Neural cell (in vitro differentiated cells): ENCODE measurements at regions not wholly inside any gene's neighbourhood (a gene's known extent, or its start where the extent isn't known, plus 50 kb on each side); places are given as distances from the start of the nearest gene placed in this dataset.

Experiments used
- H2AFZ ChIP-seq: fragments of 200-600, 300-800 bp; sonication (generic), shearing (Covaris generic); 2 replicates; pipeline ENCODE4 v1.6.0; 2014; ENCODE audit warnings: low read depth, mild to moderate bottlenecking, antibody characterized with exemption, low read length, moderate library complexity
- H3F3A ChIP-seq: fragments of 200-600 bp; shearing (Covaris generic); 2 replicates; pipeline ENCODE4 v1.6.1; 2016; ENCODE audit warnings: mild to moderate bottlenecking, moderate library complexity, mixed read lengths, antibody characterized with exemption, low read length; ENCODE audit not compliant: insufficient read depth, poor library complexity, severe bottlenecking
- H3K27ac ChIP-seq: fragments of 200-600, 300-800 bp; sonication (generic), shearing (Covaris generic); 2 replicates; pipeline ENCODE4 v1.5.1; 2014; ENCODE audit warnings: mild to moderate bottlenecking, low read length, moderate library complexity
- H3K27me3 ChIP-seq: fragments of 300-800, 200-600 bp; sonication (generic), shearing (Covaris generic); 2 replicates; pipeline ENCODE4 v1.6.0; 2014; ENCODE audit warnings: mild to moderate bottlenecking, low read depth, low read length, moderate library complexity; ENCODE audit not compliant: insufficient read depth
- H3K36me3 ChIP-seq: fragments of 300-800, 200-600 bp; sonication (generic), shearing (Covaris generic); 2 replicates; pipeline ENCODE4 v1.5.1; 2014; ENCODE audit warnings: mild to moderate bottlenecking, antibody characterized with exemption, low read length, moderate library complexity; ENCODE audit not compliant: insufficient read depth
- H3K4me2 ChIP-seq: fragments of 300-800, 200-600 bp; sonication (generic), shearing (Covaris generic); 2 replicates; pipeline ENCODE4 v1.6.0; 2014; ENCODE audit warnings: mild to moderate bottlenecking, low read length
- H3K4me3 ChIP-seq: fragments of 300-800, 200-600 bp; sonication (generic), shearing (Covaris generic); 2 replicates; pipeline ENCODE4 v1.5.1; 2014; ENCODE audit warnings: mild to moderate bottlenecking, low read length, moderate library complexity
- H3K79me2 ChIP-seq: fragments of 200-600 bp; shearing (Covaris generic); replicated peaks from 2 replicates; pipeline ENCODE4 v1.6.0; 2014; ENCODE audit warnings: mild to moderate bottlenecking, low read length, moderate library complexity; ENCODE audit not compliant: insufficient read depth
- H3K9ac ChIP-seq: fragments of 300-800, 200-600 bp; sonication (generic), shearing (Covaris generic); 2 replicates; pipeline ENCODE4 v1.6.1; 2016; ENCODE audit warnings: mild to moderate bottlenecking, low read length, mixed read lengths
- H3K9me2 ChIP-seq: fragments of 200-600 bp; shearing (Covaris generic); 2 replicates; pipeline ENCODE4 v1.6.1; 2016; ENCODE audit warnings: mild to moderate bottlenecking, low read length, mixed read lengths; ENCODE audit not compliant: insufficient read depth
- H3K9me3 ChIP-seq: fragments of 200-600, 300-800 bp; sonication (generic), shearing (Covaris generic); 2 replicates; pipeline ENCODE4 v1.6.1; 2016; ENCODE audit warnings: mild to moderate bottlenecking, mixed run types, low read length, moderate library complexity, mixed read lengths
- H4K20me1 ChIP-seq: fragments of 200-600 bp; shearing (Covaris generic); 2 replicates; pipeline ENCODE4 v1.6.1; 2016; ENCODE audit warnings: mild to moderate bottlenecking, mixed run types; ENCODE audit not compliant: insufficient read depth
- EP300 ChIP-seq: fragments of 450-650 bp; conservative IDR thresholded peaks from 2 replicates; pipeline ENCODE4 v1.6.1; 2014; ENCODE audit warnings: antibody characterized with exemption, mild to moderate bottlenecking, moderate library complexity; ENCODE audit not compliant: poor library complexity, severe bottlenecking
- EZH2 ChIP-seq: fragments of 200-600, 300-800 bp; shearing (Covaris generic), sonication (generic); IDR thresholded peaks from 2 replicates; pipeline ENCODE4 v1.6.1; 2014; ENCODE audit warnings: antibody characterized with exemption, low read length, borderline replicate concordance, mild to moderate bottlenecking; ENCODE audit not compliant: insufficient read depth, poor library complexity, severe bottlenecking
- MXI1 ChIP-seq: fragments of 450-650 bp; conservative IDR thresholded peaks from 2 replicates; pipeline ENCODE4 v1.6.1; 2014; ENCODE audit warnings: antibody characterized with exemption, mild to moderate bottlenecking; ENCODE audit not compliant: poor library complexity, severe bottlenecking
- POLR2AphosphoS5 ChIP-seq: IDR thresholded peaks from 2 replicates; pipeline ENCODE4 v1.6.1; 2012
- RAD21 ChIP-seq: fragments of 450-650 bp; conservative IDR thresholded peaks from 2 replicates; pipeline ENCODE4 v1.6.1; 2014; ENCODE audit warnings: antibody characterized with exemption, mild to moderate bottlenecking, moderate library complexity
- SMC3 ChIP-seq: fragments of 450-650 bp; conservative IDR thresholded peaks from 2 replicates; pipeline ENCODE4 v1.6.1; 2014; ENCODE audit warnings: antibody characterized with exemption, mild to moderate bottlenecking, moderate library complexity; ENCODE audit not compliant: poor library complexity
- TAF1 ChIP-seq: IDR thresholded peaks from 2 replicates; pipeline ENCODE4 v1.6.1; 2012; ENCODE audit warnings: low read depth
- TF ChIP-seq, protein P1 (sequence below): fragments of 450-650 bp; IDR thresholded peaks from 2 replicates; pipeline ENCODE4 v1.5.1; 2014; ENCODE audit warnings: antibody characterized with exemption, mild to moderate bottlenecking, moderate library complexity; ENCODE audit not compliant: poor library complexity, severe bottlenecking
- TF ChIP-seq, protein P2 (sequence below): IDR thresholded peaks from 2 replicates; pipeline ENCODE4 v1.6.1; 2012; ENCODE audit warnings: borderline replicate concordance

DNA sequence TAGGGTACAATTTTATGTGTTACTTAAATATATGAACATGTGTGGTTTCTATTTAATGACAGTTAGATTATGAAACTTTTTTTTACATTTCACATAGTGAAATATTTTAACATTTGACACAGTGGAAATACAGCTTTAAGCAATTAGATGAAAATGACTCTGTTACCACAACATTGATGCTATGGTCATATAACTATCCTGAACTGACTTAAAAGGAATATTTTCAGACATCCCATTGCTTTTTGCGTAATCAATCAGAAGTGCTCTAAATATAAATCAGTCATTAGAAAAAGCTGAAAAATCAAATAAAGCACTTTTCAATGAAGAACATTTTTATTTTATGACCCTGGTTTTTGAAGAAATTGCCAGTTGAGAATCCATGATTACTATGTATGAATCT, 80.3 kb downstream of the UFM1 start:
- Histone ChIP-seq H3K9me3 (no peaks in the 10 kb centered on the region), H3F3A (no peaks in the 10 kb centered on the region), H3K9ac (no peak overlapping the region), H3K27me3 (no peaks in the 10 kb centered on the region), H2AFZ (no peak overlapping the region), H4K20me1 (no peaks in the 10 kb centered on the region), H3K9me2 (no peaks in the 10 kb centered on the region), H3K27ac (no peak overlapping the region), H3K4me3 (no peak overlapping the region), H3K79me2 (no peaks in the 10 kb centered on the region), H3K4me2 (no peak overlapping the region), H3K36me3 (no peaks in the 10 kb centered on the region)
- no peak for TF ChIP-seq SMC3
- no peak for TF ChIP-seq RAD21
- TF ChIP-seq, protein P1, sequence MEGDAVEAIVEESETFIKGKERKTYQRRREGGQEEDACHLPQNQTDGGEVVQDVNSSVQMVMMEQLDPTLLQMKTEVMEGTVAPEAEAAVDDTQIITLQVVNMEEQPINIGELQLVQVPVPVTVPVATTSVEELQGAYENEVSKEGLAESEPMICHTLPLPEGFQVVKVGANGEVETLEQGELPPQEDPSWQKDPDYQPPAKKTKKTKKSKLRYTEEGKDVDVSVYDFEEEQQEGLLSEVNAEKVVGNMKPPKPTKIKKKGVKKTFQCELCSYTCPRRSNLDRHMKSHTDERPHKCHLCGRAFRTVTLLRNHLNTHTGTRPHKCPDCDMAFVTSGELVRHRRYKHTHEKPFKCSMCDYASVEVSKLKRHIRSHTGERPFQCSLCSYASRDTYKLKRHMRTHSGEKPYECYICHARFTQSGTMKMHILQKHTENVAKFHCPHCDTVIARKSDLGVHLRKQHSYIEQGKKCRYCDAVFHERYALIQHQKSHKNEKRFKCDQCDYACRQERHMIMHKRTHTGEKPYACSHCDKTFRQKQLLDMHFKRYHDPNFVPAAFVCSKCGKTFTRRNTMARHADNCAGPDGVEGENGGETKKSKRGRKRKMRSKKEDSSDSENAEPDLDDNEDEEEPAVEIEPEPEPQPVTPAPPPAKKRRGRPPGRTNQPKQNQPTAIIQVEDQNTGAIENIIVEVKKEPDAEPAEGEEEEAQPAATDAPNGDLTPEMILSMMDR, result no peak
- no peak for TF ChIP-seq EZH2
- no peak for TF ChIP-seq POLR2AphosphoS5

DNA sequence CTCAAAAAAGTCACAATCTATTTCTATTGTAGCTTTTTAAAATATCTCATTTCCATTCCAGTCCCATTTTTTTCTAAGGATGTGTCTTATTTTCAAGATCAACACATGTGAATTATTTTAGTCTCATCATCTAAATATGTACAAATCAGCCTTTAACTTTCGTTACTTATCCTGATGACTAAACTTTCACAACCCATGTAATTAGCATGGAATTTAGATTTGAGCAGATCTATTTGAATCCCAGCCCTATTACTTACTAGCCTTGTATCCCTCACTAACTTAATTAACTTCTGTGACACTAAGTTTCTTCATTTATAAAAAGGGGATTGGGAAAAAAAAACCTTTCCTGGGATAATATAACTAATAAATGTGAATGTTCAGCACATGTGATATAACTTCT, 81.1 kb downstream of the UFM1 start:
- Histone ChIP-seq H3K27me3 (no peaks in the 10 kb centered on the region), H3K36me3 (no peaks in the 10 kb centered on the region), H3K9me3 (no peaks in the 10 kb centered on the region), H2AFZ (no peak overlapping the region), H3K4me3 (no peak overlapping the region), H3K27ac (no peak overlapping the region), H3K79me2 (no peaks in the 10 kb centered on the region), H3K9ac (no peak overlapping the region), H3F3A (no peaks in the 10 kb centered on the region), H3K4me2 (no peak overlapping the region), H3K9me2 (no peaks in the 10 kb centered on the region), H4K20me1 (no peaks in the 10 kb centered on the region)
- TF ChIP-seq, protein P1, result no peak
- TF ChIP-seq, protein P2, sequence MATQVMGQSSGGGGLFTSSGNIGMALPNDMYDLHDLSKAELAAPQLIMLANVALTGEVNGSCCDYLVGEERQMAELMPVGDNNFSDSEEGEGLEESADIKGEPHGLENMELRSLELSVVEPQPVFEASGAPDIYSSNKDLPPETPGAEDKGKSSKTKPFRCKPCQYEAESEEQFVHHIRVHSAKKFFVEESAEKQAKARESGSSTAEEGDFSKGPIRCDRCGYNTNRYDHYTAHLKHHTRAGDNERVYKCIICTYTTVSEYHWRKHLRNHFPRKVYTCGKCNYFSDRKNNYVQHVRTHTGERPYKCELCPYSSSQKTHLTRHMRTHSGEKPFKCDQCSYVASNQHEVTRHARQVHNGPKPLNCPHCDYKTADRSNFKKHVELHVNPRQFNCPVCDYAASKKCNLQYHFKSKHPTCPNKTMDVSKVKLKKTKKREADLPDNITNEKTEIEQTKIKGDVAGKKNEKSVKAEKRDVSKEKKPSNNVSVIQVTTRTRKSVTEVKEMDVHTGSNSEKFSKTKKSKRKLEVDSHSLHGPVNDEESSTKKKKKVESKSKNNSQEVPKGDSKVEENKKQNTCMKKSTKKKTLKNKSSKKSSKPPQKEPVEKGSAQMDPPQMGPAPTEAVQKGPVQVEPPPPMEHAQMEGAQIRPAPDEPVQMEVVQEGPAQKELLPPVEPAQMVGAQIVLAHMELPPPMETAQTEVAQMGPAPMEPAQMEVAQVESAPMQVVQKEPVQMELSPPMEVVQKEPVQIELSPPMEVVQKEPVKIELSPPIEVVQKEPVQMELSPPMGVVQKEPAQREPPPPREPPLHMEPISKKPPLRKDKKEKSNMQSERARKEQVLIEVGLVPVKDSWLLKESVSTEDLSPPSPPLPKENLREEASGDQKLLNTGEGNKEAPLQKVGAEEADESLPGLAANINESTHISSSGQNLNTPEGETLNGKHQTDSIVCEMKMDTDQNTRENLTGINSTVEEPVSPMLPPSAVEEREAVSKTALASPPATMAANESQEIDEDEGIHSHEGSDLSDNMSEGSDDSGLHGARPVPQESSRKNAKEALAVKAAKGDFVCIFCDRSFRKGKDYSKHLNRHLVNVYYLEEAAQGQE, result no peak
- TF ChIP-seq EP300 (no peak), RAD21 (no peak), MXI1 (no peak), TAF1 (no peak), EZH2 (no peak)
